ENCODE measurements at regions not wholly inside any gene's neighbourhood (a gene's known extent, or its start where the extent isn't known, plus 50 kb on each side); places are given as distances from the start of the nearest gene placed in this dataset.

GRCh38 chr15:97817276-97817890, 143.1 kb upstream of the ARRDC4 start:
- Histone ChIP-seq H3K27ac (ENCODE audit: low read depth, low read length) (no peak overlapping the region), H3K9me3 (ENCODE audit: control insufficient read depth, insufficient read depth, low read length) (no peaks in the 10 kb centered on the region; the same call in 1 of the 2 replicates), H3K27me3 (ENCODE audit: control insufficient read depth, insufficient read depth, low read length) (no peaks in the 10 kb centered on the region), H3K4me3 (ENCODE audit: low read depth, low read length) (no peak overlapping the region)
- ChIA-PET POLR2A (no interaction called here), CTCF (no interaction called here)
- DNase-seq (ENCODE audit: low read depth, low spot score), result no peak
- TF ChIP-seq CTCF (IDR thresholded peaks at IDR 0.05; ENCODE audit: low read depth, low read length), result no peak

- H3K9me3 ChIP-seq (ENCODE audit: control insufficient read depth, insufficient read depth, low read length), result peaks cover 23% of the 10 kb centered on the region
- H3K27ac ChIP-seq (ENCODE audit: low read depth, low read length), result no peak overlapping the region
- TF ChIP-seq CTCF (IDR thresholded peaks at IDR 0.05; ENCODE audit: low read depth, low read length), result no peak
- no peak overlapping the region for H3K4me3 ChIP-seq (ENCODE audit: low read depth, low read length)
- ChIA-PET CTCF (no interaction called here), POLR2A (no interaction called here)
- H3K27me3 ChIP-seq (ENCODE audit: control insufficient read depth, insufficient read depth, low read length), result no peaks in the 10 kb centered on the region
- DNase-seq (ENCODE audit: low read depth, low spot score), result no peak
These were observed 124.5 kb upstream of the ARRDC4 start for GRCh38 chr15:97836003-97836402.

GRCh38 chr15:97837896-97838295, 122.6 kb upstream of the ARRDC4 start:
- ChIA-PET CTCF (no interaction called here), POLR2A (no interaction called here)
- DNase-seq (ENCODE audit: low read depth, low spot score), result no peak
- H3K9me3 ChIP-seq (ENCODE audit: control insufficient read depth, insufficient read depth, low read length), result peaks cover 23% of the 10 kb centered on the region
- no peak overlapping the region for H3K4me3 ChIP-seq (ENCODE audit: low read depth, low read length)
- H3K27ac ChIP-seq (ENCODE audit: low read depth, low read length), result no peak overlapping the region
- TF ChIP-seq CTCF (IDR thresholded peaks at IDR 0.05; ENCODE audit: low read depth, low read length), result no peak
- H3K27me3 ChIP-seq (ENCODE audit: control insufficient read depth, insufficient read depth, low read length), result no peaks in the 10 kb centered on the region

- CTCF ChIA-PET, result no interaction called here
- Histone ChIP-seq H3K4me3 (ENCODE audit: low read depth, low read length) (no peak overlapping the region), H3K27ac (ENCODE audit: low read depth, low read length) (no peak overlapping the region), H3K9me3 (ENCODE audit: control insufficient read depth, insufficient read depth, low read length) (peaks cover 23% of the 10 kb centered on the region), H3K27me3 (ENCODE audit: control insufficient read depth, insufficient read depth, low read length) (no peaks in the 10 kb centered on the region)
- no peak for TF ChIP-seq CTCF (IDR thresholded peaks at IDR 0.05; ENCODE audit: low read depth, low read length)
- DNase-seq (ENCODE audit: low read depth, low spot score), result no peak
- POLR2A ChIA-PET, result no interaction called here
These were observed 121.8 kb upstream of the ARRDC4 start for GRCh38 chr15:97838606-97839210.

- CTCF ChIA-PET, result no interaction called here
- POLR2A ChIA-PET, result no interaction called here
- no peak for DNase-seq (ENCODE audit: low read depth, low spot score)
These were observed 120.0 kb upstream of the ARRDC4 start for GRCh38 chr15:97840501-97840900.

More at GRCh38 chr15:97840501-97840900, 120.0 kb upstream of the ARRDC4 start:
- Histone ChIP-seq H3K9me3 (ENCODE audit: control insufficient read depth, insufficient read depth, low read length) (peaks cover 19% of the 10 kb centered on the region), H3K4me3 (ENCODE audit: low read depth, low read length) (no peak overlapping the region), H3K27me3 (ENCODE audit: control insufficient read depth, insufficient read depth, low read length) (no peaks in the 10 kb centered on the region), H3K27ac (ENCODE audit: low read depth, low read length) (no peak overlapping the region)
- no peak for TF ChIP-seq CTCF (IDR thresholded peaks at IDR 0.05; ENCODE audit: low read depth, low read length)
